Dendritic cell treated with granulocyte-macrophage colony-stimulating factor and Interleukin-4, amounts not matched to agents 40 ng/mL and 50 ng/mL, for 4 days (primary cell): ENCODE measurements at regions not wholly inside any gene's neighbourhood (a gene's known extent, or its start where the extent isn't known, plus 50 kb on each side); places are given as distances from the start of the nearest gene placed in this dataset.

Experiments
- H3K27ac Mint-ChIP-seq: one replicate; pipeline ENCODE4 v1.8.0; 2022; ENCODE audit warnings: mild to moderate bottlenecking, mixed read lengths
- H3K27me3 Mint-ChIP-seq: one replicate; pipeline ENCODE4 v1.8.0; 2022; ENCODE audit warnings: mild to moderate bottlenecking, mixed read lengths
- H3K36me3 Mint-ChIP-seq: one replicate; pipeline ENCODE4 v1.8.0; 2022; ENCODE audit warnings: low read depth, mixed read lengths
- H3K4me1 Mint-ChIP-seq: one replicate; pipeline ENCODE4 v1.8.0; 2022; ENCODE audit warnings: low read depth, mixed read lengths
- H3K4me3 Mint-ChIP-seq: one replicate; pipeline ENCODE4 v1.8.0; 2022; ENCODE audit warnings: mild to moderate bottlenecking, moderate library complexity, mixed read lengths
- H3K9me3 Mint-ChIP-seq: one replicate; pipeline ENCODE4 v1.8.0; 2022; ENCODE audit warnings: mixed read lengths
- intact Hi-C: fragments of 100-400 bp; cut with micrococcal nuclease; formaldehyde crosslinking; loops from one replicate; pipeline ENCODE4 v1.15.0; 2022

- no peaks in the 10 kb centered on the region for H3K4me1 Mint-ChIP-seq
- intact Hi-C loops: no loop called here
- no peak overlapping the region for H3K27ac Mint-ChIP-seq
Measured at GRCh38 chr12:93317227-93317626, 60.5 kb upstream of the NUDT4 start.

DNA sequence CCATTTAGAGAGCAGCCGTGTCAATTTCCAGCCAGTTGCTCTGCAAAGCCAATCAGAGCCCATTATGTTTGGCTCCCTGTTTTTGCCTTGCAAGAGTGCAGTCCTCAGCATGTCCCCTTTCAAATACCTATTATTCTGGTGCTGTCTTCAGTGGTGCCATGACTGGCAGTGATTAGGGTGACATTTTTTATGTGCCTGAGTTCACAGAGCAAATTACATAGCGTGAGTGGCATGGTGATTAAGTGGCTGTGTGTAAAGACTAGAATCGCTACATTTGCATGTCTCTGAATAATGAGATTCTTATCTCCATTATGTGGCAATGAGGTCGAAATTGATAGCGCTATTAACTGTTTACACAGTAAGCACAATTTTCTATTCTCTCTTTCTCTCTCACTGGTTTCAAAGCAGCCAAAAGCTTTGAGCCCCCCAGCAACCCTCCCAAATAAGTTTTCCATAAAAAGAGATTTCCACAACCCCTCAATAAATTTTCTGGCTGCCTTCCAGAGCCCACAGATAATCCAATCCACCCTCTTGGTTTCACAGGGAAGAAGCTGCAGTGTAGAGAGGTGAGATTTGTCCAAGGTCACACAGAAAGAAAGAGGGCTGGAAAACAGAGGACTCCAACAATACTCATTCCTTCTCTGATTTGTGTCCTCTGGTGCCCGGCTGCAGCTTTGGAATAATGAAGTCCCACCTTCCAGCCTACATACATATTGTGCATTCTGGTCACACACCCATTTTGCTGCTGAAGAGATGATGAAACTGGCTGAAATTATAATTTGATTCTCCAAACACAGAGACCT lies 58.8 kb upstream of the NUDT4 start:
- Mint-ChIP-seq H3K27me3 (no peaks in the 10 kb centered on the region), H3K4me3 (no peak overlapping the region), H3K36me3 (no peaks in the 10 kb centered on the region), H3K4me1 (no peaks in the 10 kb centered on the region), H3K27ac (no peak overlapping the region), H3K9me3 (no peaks in the 10 kb centered on the region)
- intact Hi-C loops: no loop called here

More at GRCh38 chr12:93317227-93317626, 60.5 kb upstream of the NUDT4 start:
- Mint-ChIP-seq H3K9me3 (no peaks in the 10 kb centered on the region), H3K4me3 (no peak overlapping the region), H3K27me3 (no peaks in the 10 kb centered on the region), H3K36me3 (no peaks in the 10 kb centered on the region)

GRCh38 chr12:93319523-93320050 lies 58.1 kb upstream of the NUDT4 start:
- no peak overlapping the region for H3K27ac Mint-ChIP-seq
- no peaks in the 10 kb centered on the region for H3K36me3 Mint-ChIP-seq
- H3K27me3 Mint-ChIP-seq: no peaks in the 10 kb centered on the region
- no peak overlapping the region for H3K4me3 Mint-ChIP-seq
- intact Hi-C loops: no loop called here
- no peaks in the 10 kb centered on the region for H3K9me3 Mint-ChIP-seq
- H3K4me1 Mint-ChIP-seq: no peaks in the 10 kb centered on the region

DNA sequence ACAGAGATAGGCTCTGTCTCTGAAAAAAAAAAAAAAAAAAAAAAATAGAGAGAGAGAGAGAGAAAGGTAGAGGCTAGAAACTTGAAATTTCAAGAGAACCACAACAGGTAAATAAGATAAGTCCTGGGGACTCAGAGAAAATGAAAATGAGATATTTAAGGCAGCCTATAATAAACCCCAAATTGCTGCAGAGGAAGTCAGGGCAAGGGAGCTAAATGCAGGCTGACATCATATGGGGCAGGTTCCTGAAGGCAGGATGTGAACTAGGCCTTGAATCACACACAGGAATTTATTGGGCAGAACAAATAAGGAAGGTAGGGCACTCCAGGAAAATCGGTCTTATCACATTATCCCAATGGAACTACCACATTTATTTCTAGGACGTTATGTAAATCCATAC lies 54.9 kb upstream of the NUDT4 start:
- Mint-ChIP-seq H3K4me3 (no peak overlapping the region), H3K36me3 (no peaks in the 10 kb centered on the region), H3K27ac (no peak overlapping the region), H3K9me3 (no peaks in the 10 kb centered on the region), H3K27me3 (no peaks in the 10 kb centered on the region), H3K4me1 (no peaks in the 10 kb centered on the region)
- intact Hi-C loops: no loop called here

- H3K4me1 Mint-ChIP-seq: no peaks in the 10 kb centered on the region
- H3K27ac Mint-ChIP-seq: no peak overlapping the region
- intact Hi-C loops: no loop called here
- no peaks in the 10 kb centered on the region for H3K27me3 Mint-ChIP-seq
- no peaks in the 10 kb centered on the region for H3K36me3 Mint-ChIP-seq
- H3K9me3 Mint-ChIP-seq: no peaks in the 10 kb centered on the region
- H3K4me3 Mint-ChIP-seq: no peak overlapping the region
Measured at GRCh38 chr12:93323625-93324329, 53.9 kb upstream of the NUDT4 start.

- Mint-ChIP-seq H3K9me3 (no peaks in the 10 kb centered on the region), H3K36me3 (no peaks in the 10 kb centered on the region), H3K4me1 (no peaks in the 10 kb centered on the region), H3K27me3 (no peaks in the 10 kb centered on the region), H3K27ac (no peak overlapping the region), H3K4me3 (no peak overlapping the region)
- intact Hi-C loops: no loop called here
Measured at GRCh38 chr12:93325855-93326254, 51.9 kb upstream of the NUDT4 start.
